HPDE6-E6E7 (cell line): ENCODE measurements at regions not wholly inside any gene's neighbourhood (a gene's known extent, or its start where the extent isn't known, plus 50 kb on each side); places are given as distances from the start of the nearest gene placed in this dataset.
"Not testable (repeated sequence)": the region's sequence is repeated elsewhere in the genome, so short reads cannot be mapped to it uniquely, and the experiment has no call there.

Experiments used
- DNase-seq: peaks from one replicate; pipeline ENCODE4 v3.0.0; 2011; ENCODE audit warnings: missing footprints; ENCODE audit errors: extremely low spot score

DNA sequence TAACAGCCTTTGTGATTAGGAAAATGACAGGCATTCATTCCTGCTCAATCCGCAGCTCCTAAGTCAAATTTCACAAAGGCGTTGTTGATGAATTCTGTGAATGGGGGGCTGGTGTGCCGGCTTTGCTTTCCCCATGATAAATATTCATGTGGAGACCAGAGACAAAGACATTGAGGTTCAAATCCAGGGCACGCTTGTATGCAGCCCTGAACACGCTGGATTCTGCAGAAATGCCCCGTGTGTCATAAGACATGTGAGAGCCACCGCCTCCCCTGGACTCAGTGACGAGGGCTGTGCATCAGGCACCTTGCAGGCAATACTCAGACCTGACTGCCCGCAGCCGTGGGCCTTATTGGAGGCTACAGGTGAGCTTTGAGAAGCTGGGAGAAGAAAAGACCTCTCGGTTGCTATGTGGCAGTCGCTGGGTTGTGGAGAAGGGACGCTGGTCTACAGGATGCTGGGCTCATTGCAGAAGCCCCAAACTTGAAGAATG lies 906.2 kb downstream of the BRD1 start:
- no peak for DNase-seq

DNA sequence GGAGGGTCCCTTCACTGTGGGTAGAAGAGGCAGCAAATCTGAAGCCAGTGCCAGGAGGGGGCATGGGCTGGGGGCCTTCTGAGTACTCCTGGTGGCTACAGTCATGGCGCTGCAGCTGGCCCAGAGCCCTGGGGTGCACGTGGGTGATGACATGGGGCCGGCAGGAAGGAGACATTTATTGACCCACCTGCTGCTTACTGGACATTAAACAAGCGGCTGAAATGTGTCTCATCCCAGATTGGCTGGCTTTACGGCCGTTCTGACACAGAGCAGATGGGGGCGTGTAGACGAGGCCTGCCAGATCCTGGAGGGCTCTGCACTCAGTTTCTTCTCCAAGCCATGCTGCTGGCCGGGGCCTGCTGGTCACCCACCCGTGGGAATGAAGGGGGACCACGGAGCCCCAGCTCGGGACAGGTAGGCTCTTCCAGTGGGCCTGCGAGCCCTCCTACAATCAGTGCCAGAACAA lies 906.9 kb downstream of the BRD1 start:
- no peak for DNase-seq

DNA sequence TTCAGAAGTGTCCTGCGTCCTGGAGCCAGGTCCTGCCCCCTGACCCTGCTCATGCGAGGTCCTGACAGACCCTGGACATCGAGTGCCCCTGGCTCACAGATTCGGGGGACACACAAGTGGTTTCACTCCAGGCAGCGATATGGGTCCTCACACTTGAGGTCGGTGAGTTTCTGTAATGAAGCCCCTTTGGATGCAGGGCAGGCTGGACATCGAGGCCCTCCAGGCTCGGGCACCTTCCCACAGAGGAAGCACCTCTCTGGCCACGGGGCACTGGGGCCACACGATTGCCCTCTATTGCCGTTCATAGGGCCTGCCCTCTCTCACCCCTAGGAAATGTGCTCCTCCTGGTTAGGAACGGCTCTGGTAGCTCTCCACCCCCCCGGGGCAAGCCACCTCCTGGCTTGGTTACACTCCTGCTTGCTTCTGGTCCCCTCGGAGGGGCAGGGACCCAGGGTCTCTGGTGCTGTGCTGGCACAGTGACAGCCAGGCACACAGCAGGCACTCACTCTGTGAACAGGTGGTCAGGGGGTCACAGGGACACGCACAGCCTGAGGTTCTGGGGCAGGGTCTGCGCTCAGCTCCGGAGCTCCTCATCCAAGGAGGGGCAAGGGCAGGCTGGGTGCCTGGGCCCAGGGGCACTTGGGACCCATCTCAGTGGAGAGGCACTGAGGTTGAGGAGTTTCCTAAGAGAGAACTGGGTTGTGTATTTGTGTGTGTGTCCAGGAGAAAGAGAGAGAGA lies 907.7 kb downstream of the BRD1 start:
- no peak for DNase-seq

DNA sequence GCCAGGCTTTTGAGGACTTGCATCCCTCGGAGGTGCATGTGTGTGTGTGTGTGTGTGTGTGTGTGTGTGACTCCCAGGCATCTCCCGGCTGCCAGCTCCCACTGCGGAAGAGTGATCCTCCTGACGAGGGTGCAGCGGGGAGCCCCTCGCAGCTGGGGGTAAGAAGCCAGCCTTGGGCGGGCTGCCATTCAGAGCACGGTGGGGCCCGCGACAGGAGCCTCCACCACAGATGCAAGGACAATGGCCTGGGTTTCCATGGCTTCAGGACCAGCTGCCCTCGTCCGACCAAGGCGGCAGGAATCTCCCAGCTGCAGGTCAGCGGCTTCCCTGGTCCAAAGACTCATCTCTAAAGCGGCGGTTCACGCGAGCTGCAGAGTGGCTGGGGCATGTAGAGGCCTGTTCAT lies 908.5 kb downstream of the BRD1 start:
- DNase-seq: no peak

DNA sequence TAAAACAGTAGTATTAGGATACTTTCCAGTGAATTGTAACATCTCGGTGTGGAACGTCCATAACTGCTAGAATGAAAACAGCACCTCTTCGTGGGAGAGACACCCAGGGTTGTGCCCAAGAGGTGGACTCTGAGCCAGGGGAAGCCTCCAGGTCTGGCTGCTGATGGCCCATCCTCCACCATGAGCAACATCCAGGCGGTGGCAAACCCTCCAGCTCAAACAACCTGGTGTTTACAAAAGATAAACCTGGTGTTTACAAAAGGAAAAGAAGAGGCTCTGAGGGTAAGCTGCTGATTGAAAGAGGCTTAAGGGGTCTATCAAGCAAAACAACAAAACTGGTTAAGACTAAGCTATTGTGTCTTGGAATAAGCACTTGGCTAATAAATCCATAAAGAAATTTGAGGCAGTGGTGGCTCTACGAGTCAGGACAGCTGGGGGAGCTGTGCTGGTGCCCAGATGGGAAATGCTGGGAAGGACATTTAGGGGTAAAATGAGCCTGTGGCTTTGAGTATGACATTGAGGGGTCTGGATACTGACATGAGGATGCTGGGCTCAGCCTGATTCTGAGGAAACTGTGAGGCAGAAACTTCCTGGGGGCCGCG lies 909.0 kb downstream of the BRD1 start:
- no peak for DNase-seq

DNA sequence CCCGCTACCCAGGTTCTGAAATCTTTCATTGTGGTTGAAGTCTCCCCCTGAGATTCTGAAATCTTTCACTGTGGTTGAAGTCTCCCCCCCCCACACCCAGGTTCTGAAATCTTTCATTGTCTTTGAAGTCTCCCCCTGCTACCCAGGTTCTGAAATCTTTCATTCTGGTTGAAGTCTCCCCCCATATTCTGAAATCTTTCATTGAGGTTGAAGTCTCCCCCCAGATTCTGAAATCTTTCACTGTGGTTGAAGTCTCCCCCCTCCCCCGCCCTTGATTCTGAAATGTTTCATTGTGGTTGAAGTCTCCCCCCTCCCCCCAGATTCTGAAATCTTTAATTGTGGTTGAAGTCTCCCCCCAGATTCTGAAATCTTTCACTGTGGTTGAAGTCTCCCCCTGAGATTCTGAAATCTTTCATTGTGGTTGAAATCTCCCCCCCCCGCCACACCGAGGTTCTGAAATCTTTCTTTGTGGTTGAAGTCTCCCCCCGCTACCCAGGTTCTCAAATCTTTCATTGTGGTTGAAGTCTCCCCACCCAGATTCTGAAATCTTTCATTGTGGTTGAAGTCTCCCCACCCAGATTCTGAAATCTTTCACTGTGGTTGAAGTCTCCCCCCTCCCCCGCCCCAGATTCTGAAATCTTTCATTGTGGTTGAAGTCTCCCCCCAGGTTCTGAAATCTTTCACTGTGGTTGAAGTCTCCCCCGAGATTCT lies 915.2 kb downstream of the BRD1 start:
- DNase-seq: not testable (repeated sequence)

DNA sequence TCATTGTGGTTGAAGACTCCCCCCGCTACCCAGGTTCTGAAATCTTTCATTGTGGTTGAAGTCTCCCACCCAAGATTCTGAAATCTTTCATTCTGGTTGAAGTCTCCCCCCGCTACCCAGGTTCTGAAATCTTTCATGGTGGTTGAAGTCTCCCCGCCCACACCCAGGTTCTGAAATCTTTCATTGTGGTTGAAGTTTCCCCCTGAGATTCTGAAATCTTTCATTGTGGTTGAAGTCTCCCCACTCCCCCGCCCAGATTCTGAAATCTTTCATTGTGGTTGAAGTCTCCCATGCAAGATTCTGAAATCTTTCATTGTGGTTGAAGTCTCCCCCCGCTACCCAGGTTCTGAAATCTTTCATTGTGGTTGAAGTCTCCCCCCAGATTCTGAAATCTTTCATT lies 916.0 kb downstream of the BRD1 start:
- DNase-seq: not testable (repeated sequence)

DNA sequence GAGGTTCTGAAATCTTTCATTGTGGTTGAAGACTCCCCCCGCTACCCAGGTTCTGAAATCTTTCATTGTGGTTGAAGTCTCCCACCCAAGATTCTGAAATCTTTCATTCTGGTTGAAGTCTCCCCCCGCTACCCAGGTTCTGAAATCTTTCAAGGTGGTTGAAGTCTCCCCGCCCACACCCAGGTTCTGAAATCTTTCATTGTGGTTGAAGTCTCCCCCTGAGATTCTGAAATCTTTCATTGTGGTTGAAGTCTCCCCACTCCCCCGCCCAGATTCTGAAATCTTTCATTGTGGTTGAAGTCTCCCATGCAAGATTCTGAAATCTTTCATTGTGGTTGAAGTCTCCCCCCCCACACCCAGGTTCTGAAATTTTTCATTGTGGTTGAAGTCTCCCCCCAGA lies 916.6 kb downstream of the BRD1 start:
- DNase-seq: not testable (repeated sequence)

DNA sequence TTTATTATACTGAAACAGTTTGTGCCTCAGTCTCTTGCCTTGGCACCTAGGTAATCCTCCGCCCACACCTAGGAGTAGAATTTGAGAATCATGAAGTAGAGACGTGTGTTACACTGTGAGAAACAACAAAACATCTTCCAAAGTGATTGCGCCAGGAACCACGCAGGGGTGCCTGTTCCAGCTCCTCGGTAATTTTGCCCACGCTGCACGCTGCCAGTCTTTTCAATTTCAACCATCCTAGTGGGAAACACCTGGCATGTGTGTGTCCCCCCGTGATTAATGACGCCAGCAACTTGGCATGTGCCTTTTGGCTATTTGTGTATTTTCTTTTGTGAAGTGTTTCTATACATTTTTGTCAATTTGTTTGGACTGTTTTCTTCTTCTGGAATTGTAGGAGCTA lies 919.1 kb downstream of the BRD1 start:
- DNase-seq: no peak

DNA sequence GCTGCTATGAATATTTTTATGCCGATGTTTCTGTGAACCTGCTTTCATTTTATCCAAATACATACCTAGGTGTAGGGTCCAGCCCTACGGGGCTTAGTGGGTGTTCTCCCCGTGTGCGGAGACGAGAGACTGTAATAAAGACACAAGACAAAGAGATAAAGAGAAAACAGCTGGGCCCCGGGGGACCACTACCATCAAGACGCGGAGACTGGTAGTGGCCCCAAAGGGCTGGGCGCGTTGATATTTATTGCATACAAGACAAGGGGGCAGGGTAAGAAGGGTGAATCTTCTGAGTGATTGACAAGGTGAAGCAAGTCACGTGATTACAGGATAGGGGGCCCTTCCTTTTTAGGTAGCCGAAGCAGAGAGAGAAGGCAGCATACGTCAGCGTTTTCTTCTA lies 920.1 kb downstream of the BRD1 start:
- no peak for DNase-seq

DNA sequence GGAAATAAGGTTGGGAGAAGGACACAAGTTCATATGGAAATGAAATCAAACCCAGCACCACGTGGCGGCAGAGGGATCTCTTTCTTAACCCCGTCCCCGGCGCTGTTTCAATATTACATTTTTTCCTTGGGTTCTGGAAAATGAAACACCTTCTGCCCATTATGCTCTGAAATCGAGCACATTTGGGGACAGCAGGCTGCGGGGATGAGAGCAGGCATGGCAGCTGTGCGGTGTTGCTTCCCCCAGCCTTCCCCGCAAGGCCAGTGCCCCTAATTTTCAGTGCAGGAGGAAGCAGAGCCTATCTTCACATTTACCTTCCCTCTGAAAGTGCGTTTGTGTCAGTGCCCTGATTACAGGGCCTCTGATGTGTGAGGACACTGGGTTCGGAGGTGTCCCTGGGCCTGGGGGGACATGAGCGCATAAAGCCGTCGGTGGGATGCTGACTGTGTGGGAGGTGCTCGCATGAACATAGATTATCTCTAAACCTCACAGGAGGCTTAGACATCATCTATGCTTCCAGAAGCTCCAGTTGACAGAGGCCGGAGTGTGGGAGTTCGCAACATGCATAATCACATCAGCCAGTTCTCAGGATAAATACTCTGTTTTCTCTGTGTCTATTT lies 921.3 kb downstream of the BRD1 start:
- no peak for DNase-seq

DNA sequence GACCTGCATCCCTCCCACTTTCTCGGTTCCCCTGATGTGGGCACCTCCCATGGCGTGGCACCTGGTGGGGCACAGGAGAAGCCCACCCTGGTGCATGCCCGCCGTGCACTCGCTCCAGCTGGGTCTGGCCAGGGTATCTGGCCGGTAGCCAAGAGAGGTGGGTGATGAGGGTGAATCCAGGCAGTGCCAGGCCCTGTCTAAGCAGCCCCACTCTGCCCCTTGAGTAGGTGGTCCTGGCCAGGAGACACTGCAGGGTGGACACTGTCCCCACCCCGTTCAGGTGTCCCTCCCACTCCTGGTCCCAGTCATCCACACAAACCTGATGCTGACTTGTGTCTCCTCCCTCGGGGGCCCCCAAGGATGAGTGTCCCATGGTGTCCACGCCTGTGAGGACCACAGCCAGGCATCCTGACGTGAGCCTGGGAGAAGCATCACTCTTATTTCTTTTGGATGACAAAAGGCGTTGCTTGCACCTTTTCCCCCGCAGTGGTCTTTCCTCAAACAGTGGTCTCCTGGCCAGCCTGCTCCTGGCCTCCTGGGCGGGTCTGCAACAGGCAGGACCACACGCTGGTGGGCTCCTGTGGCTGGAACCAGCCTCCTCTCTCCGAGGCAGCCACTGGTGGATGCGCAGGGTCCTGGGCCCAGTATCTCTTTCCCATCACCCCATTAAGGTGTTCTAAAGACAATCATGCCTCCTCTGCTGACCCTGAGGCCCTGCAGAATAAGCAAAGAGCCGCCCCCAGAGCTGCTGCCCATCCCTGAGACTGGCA lies 922.3 kb downstream of the BRD1 start:
- DNase-seq: no peak

DNA sequence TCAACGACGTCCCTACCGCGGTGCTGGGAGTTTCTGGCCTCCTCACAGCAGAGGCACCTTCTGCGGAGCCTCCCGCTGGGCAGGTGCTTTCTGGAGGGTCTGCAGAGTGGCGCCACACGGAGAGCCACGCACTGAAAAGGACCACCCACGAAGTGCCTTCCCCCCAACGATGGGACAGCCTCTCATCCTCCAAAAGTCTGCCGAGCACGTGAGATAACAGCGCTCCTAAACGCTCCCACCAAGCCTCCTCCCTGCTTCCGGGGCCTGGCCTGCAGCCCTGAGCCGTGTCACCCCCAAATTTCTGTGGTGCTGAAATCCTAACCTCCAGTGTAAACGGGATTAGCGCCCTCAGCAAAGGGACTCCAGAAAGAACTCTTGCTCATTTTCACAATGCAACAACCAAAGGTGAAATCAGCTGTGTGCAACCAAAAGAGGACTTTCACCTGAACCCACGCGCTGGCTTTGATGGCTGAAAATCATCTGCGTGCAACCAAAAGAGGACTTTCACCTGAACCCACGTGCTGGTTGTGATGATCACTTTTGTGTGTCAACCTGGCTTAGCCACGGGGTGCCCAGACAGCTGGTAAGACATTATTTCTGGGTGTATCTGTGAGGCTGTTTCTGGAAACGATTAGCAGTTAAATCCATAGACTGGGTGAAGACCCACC lies 924.6 kb downstream of the BRD1 start:
- no peak for DNase-seq

DNA sequence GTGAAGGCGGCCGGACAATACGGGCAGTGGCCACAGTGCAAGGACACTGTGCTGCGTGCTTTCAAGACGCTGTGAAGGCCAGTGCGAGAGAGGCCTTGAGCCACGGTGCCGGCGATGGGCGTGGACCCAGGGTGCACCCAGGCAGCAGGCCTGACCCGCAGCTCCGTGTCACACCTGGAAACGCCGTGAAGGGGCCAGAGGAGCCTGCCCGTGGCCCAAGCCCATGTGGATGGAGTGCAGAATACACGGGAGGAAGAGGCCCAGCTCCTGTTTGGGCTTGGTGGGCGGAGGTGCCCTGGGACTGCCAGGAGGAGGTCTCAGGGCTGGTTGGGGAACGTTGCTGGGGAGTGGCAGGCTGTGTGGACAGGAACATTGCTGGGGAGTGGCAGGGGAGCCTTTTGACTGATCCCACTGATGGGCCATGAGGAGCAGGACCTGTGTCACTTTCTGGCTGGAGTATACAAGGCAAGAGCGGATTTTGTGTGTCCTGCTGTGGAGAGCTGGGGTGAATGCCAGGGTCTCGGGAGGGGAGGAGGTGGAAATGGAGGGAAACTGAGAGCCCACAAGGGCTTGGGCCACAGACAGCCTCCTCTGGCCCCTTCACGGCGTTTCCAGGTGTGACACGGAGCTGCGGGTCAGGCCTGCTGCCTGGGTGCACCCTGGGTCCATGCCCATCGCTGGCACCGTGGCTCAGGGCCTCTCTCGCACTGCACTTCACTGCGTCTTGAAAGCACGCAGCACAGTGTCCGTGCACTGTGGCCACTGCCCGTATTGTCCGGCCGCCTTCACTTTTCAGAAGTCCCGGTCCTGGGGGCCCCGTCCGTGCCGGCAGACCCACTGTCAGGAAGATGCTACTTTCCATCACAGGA lies 925.4 kb downstream of the BRD1 start:
- no peak for DNase-seq

DNA sequence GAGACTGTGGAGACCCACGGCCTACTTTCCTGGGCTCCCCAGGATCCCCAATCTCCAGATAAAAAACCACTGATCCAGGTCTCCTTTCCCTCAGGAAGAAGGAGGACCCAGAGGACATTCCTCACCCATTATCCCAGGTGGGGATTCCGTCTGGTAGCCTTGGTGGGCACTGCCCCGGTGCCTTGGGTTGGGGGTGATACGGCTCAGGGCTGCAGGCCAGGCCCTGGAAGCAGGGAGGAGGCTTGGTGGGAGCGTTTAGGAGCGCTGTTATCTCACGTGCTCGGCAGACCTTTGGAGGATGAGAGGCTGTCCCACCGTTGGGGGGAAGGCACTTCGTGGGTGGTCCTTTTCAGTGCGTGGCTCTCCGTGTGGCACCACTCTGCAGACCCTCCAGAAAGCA lies 926.3 kb downstream of the BRD1 start:
- no peak for DNase-seq

DNA sequence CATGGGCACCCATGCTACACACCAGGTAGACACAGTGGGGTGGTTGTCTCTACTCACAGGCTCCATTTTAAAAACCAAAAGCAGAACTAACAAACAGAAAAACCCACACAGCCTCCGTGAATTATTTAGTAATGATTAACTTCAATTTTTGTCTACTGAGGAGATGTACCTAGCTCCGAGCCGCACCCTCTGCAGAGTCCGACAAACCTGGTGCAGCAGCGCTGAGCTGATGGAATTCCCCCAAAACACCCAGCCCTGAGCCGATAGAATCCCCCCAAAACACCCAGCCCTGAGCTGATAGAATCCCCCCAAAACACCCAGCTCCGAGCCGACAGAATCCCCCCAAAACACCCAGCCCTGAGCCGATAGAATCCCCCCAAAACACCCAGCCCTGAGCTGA lies 927.0 kb downstream of the BRD1 start:
- DNase-seq: no peak

DNA sequence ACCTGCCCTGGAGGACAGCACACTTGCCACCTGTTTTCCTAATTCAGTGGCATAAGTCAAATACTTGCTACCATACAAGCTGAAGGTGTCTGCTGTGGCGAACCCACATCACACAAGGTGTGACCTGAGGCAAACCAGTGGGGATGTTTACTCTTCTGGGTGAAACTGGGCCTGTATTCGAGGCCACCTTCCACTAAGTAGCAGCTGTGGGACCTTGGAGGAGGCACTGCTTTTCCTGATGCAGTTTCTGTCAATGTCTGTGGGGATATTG lies 927.4 kb downstream of the BRD1 start:
- DNase-seq: no peak

DNA sequence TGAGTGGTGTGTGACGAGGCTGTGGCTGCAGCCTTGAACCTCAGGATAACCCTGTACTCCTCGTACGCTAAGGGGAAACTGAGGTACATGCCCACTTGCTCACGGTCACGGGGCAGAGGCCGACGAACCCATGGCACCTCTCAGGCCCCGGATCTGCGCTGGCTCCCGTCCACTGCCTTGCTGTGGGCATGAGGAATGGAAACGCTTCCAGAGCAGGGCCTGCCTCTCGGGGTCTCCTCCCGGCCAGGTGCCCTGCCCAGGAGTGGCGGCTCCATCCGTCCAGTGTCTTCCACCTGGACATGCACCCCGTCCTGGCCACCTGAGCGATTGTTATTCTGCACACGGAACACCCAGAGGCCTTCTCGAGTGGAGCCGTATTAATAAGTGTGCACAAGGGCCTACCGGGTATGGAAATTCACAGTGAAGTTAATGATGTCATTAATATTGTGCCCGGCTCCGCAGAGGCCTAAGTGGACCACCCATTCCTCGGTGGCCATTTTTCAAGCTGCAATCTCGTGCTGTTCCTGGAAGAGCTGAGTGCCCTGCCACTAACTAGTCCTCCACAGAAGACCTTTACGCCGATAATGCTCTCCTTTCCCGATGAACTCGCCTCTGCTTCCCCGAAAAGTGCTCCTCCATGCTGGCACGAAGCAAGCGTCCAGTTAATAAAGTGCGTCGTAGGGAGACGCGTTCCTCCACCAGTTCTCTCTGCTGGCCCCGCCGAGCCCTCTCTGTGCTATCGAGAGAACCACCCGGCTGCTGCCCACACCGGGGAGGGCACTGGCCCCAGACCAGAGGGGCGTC lies 927.9 kb downstream of the BRD1 start:
- no peak for DNase-seq

DNA sequence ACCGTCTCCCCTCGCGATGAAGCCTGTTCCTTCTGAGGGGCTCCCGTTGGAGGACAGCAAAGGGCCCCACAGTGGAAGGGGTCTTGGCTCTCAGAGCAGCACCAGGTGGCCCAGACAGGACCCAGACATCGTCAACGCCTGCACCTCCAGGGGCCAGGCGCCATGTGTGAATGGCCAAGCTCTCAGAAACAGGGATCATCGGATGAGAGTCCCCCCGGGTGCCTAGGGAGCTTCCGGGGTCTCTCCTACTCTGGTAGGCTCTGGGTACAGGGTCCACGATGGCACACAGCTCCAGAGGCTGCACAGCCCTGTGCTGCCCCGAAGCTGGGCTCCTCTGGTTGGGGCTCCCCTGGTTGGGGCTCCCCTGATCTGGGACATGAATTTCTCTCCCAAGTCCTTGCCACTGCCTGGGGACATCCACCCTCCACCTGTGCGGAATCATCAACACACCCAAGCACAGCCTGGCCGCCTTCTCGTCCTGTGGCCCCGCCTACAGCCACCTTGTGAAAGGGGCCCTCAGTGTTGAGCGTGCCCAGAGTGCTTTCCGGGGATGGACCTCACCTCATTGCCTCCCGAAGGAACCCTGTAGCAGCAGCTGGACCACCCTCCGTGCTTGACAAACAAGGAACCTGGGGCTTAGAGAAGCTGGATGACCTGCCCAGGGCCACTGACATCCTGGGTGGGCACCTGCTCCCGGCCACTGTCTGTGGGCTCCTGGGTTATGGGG lies 929.0 kb downstream of the BRD1 start:
- DNase-seq: no peak
